ENCODE measurements at regions not wholly inside any gene's neighbourhood (a gene's known extent, or its start where the extent isn't known, plus 50 kb on each side); places are given as distances from the start of the nearest gene placed in this dataset.

GRCh38 chr18:39513186-39513585, 1947.6 kb upstream of the CELF4 start:
- H3K9ac ChIP-seq, result no peak overlapping the region
- no peak for TF ChIP-seq CTCF (conservative IDR thresholded peaks at IDR 0.05; ENCODE audit: low read depth, low read length)
- H4K20me1 ChIP-seq (ENCODE audit: insufficient read depth), result no peaks in the 10 kb centered on the region

GRCh38 chr18:39506581-39507330, 1941.2 kb upstream of the CELF4 start:
- H3K36me3 ChIP-seq (ENCODE audit: insufficient read depth), result no peaks in the 10 kb centered on the region
- H2AFZ ChIP-seq (ENCODE audit: low read depth), result no peak overlapping the region
- no peak overlapping the region for H3K27ac ChIP-seq
- H3K9ac ChIP-seq, result no peak overlapping the region
- H3K4me1 ChIP-seq (ENCODE audit: low read depth, poor library complexity, severe bottlenecking), result no peaks in the 10 kb centered on the region
- no peaks in the 10 kb centered on the region for H3K27me3 ChIP-seq (ENCODE audit: insufficient read depth, low read depth)
- H3K4me2 ChIP-seq, result no peak overlapping the region
- H3K4me3 ChIP-seq (IDR thresholded peaks at IDR 0.05; ENCODE audit: insufficient read depth, low read depth, low read length), result no peak overlapping the region
- no peaks in the 10 kb centered on the region for H3K79me2 ChIP-seq (ENCODE audit: insufficient read depth, low read depth)
- TF ChIP-seq CTCF (conservative IDR thresholded peaks at IDR 0.05; ENCODE audit: low read depth, low read length), result no peak
- H4K20me1 ChIP-seq (ENCODE audit: insufficient read depth), result no peaks in the 10 kb centered on the region

More at GRCh38 chr18:39513186-39513585, 1947.6 kb upstream of the CELF4 start:
- no peak overlapping the region for H2AFZ ChIP-seq (ENCODE audit: low read depth)
- no peaks in the 10 kb centered on the region for H3K4me1 ChIP-seq (ENCODE audit: low read depth, poor library complexity, severe bottlenecking)
- H3K27ac ChIP-seq, result no peak overlapping the region
- no peak overlapping the region for H3K4me3 ChIP-seq (IDR thresholded peaks at IDR 0.05; ENCODE audit: insufficient read depth, low read depth, low read length)
- no peaks in the 10 kb centered on the region for H3K36me3 ChIP-seq (ENCODE audit: insufficient read depth)
- H3K4me2 ChIP-seq, result no peak overlapping the region
- no peaks in the 10 kb centered on the region for H3K27me3 ChIP-seq (ENCODE audit: insufficient read depth, low read depth)
- no peaks in the 10 kb centered on the region for H3K79me2 ChIP-seq (ENCODE audit: insufficient read depth, low read depth)

- no peak overlapping the region for H3K4me2 ChIP-seq
- no peak overlapping the region for H2AFZ ChIP-seq (ENCODE audit: low read depth)
- H3K36me3 ChIP-seq (ENCODE audit: insufficient read depth), result no peaks in the 10 kb centered on the region
- TF ChIP-seq CTCF (conservative IDR thresholded peaks at IDR 0.05; ENCODE audit: low read depth, low read length), result no peak
- H3K4me1 ChIP-seq (ENCODE audit: low read depth, poor library complexity, severe bottlenecking), result no peaks in the 10 kb centered on the region
- H4K20me1 ChIP-seq (ENCODE audit: insufficient read depth), result no peaks in the 10 kb centered on the region
- H3K27ac ChIP-seq, result no peak overlapping the region
- H3K79me2 ChIP-seq (ENCODE audit: insufficient read depth, low read depth), result no peaks in the 10 kb centered on the region
- H3K4me3 ChIP-seq (IDR thresholded peaks at IDR 0.05; ENCODE audit: insufficient read depth, low read depth, low read length), result no peak overlapping the region
- no peak overlapping the region for H3K9ac ChIP-seq
- H3K27me3 ChIP-seq (ENCODE audit: insufficient read depth, low read depth), result no peaks in the 10 kb centered on the region
Measured at GRCh38 chr18:39500306-39500705, 1934.7 kb upstream of the CELF4 start.

GRCh38 chr18:39497821-39498220, 1932.2 kb upstream of the CELF4 start:
- Histone ChIP-seq H4K20me1 (ENCODE audit: insufficient read depth) (no peaks in the 10 kb centered on the region), H3K27ac (no peak overlapping the region), H3K4me1 (ENCODE audit: low read depth, poor library complexity, severe bottlenecking) (no peaks in the 10 kb centered on the region), H3K79me2 (ENCODE audit: insufficient read depth, low read depth) (no peaks in the 10 kb centered on the region), H3K4me2 (no peak overlapping the region), H3K27me3 (ENCODE audit: insufficient read depth, low read depth) (no peaks in the 10 kb centered on the region), H3K4me3 (IDR thresholded peaks at IDR 0.05; ENCODE audit: insufficient read depth, low read depth, low read length) (no peak overlapping the region), H2AFZ (ENCODE audit: low read depth) (no peak overlapping the region), H3K9ac (no peak overlapping the region), H3K36me3 (ENCODE audit: insufficient read depth) (no peaks in the 10 kb centered on the region)
- TF ChIP-seq CTCF (conservative IDR thresholded peaks at IDR 0.05; ENCODE audit: low read depth, low read length), result no peak
